PC-9 (cell line): ENCODE measurements at regions not wholly inside any gene's neighbourhood (a gene's known extent, or its start where the extent isn't known, plus 50 kb on each side); places are given as distances from the start of the nearest gene placed in this dataset.

Experiments used
- BruUV-seq: library from RNA; stranded (reverse); fragments of 400-500 nt; replicated peaks from 2 replicates; lab custom pipeline; 2021; lab: Mats Ljungman, UMichigan
- CTCF ChIA-PET: fragments of 300-600 bp; sonication (Branson Sonifier 250); formaldehyde crosslinking; loops from one replicate; lab custom pipeline; 2022; ENCODE audit warnings: antibody characterized with exemption; lab: Charles Lee
- POLR2A ChIA-PET: fragments of 300-600 bp; sonication (Branson Sonifier 250); formaldehyde crosslinking; loops from one replicate; lab custom pipeline; 2022; ENCODE audit warnings: antibody characterized with exemption; ENCODE audit not compliant: unreplicated experiment; lab: Charles Lee
- DNase-seq, 2 experiments: peaks; one replicate each; pipeline versions ENCODE4 v3.0.0 to v3.0.0-alpha.2; 2015 to 2022; ENCODE audit warnings: mixed read lengths in 1 of 2
- H2AFZ ChIP-seq: fragments of 200-600 bp; sonication (generic); 2 replicates; pipeline ENCODE4 v1.8.1; 2017; ENCODE audit warnings: antibody characterized with exemption
- H3F3A ChIP-seq: fragments of 200-600 bp; sonication (generic); 2 replicates; pipeline ENCODE4 v1.8.1; 2017; ENCODE audit warnings: antibody characterized with exemption, mild to moderate bottlenecking, low read depth; ENCODE audit not compliant: insufficient read depth
- H3K27ac ChIP-seq: fragments of 200-600 bp; sonication (generic); 2 replicates; pipeline ENCODE4 v1.6.1; 2016; ENCODE audit warnings: mixed run types
- H3K27me3 ChIP-seq: fragments of 200-600 bp; sonication (generic); 2 replicates; pipeline ENCODE4 v1.6.1; 2016; ENCODE audit warnings: low read depth, mixed run types; ENCODE audit not compliant: insufficient read depth
- H3K36me3 ChIP-seq: fragments of 200-600 bp; sonication (generic); 2 replicates; pipeline ENCODE4 v1.6.1; 2016; ENCODE audit warnings: low read depth, mixed run types
- H3K4me1 ChIP-seq: fragments of 200-600 bp; sonication (generic); replicated peaks from 2 replicates; pipeline ENCODE4 v1.6.1; 2016; ENCODE audit warnings: mixed run types; ENCODE audit not compliant: insufficient read depth
- H3K4me2 ChIP-seq: fragments of 200-600 bp; sonication (generic); 2 replicates; pipeline ENCODE4 v1.6.1; 2017; ENCODE audit warnings: mixed run types
- H3K4me3 ChIP-seq: fragments of 200-600 bp; sonication (generic); 2 replicates; pipeline ENCODE4 v1.6.1; 2016; ENCODE audit warnings: mixed run types
- H3K79me2 ChIP-seq: fragments of 200-600 bp; sonication (generic); 2 replicates; pipeline ENCODE4 v1.6.1; 2017; ENCODE audit warnings: low read depth, mixed run types
- H3K9me2 ChIP-seq: fragments of 200-600 bp; sonication (generic); 2 replicates; pipeline ENCODE4 v1.8.1; 2017; ENCODE audit warnings: mild to moderate bottlenecking; ENCODE audit not compliant: insufficient read depth
- H3K9me3 ChIP-seq: fragments of 200-600 bp; sonication (generic); 2 replicates; pipeline ENCODE4 v1.8.1; 2016; ENCODE audit warnings: low read depth; ENCODE audit not compliant: insufficient read depth
- H4K20me1 ChIP-seq: fragments of 200-600 bp; sonication (generic); 2 replicates; pipeline ENCODE4 v1.8.1; 2017; ENCODE audit not compliant: insufficient read depth
- CTCF ChIP-seq: fragments of 200-600 bp; sonication (generic); conservative IDR thresholded peaks from 2 replicates; pipeline ENCODE4 v1.6.1; 2017; ENCODE audit warnings: mixed run types, antibody characterized with exemption, mild to moderate bottlenecking, moderate library complexity
- EZH2 ChIP-seq: fragments of 200-600 bp; sonication (generic); IDR thresholded peaks from 2 replicates; pipeline ENCODE4 v1.8.0; 2017; ENCODE audit warnings: antibody characterized with exemption, low read depth
- intact Hi-C: fragments of 100-400 bp; cut with micrococcal nuclease; formaldehyde crosslinking; loops from one replicate; pipeline ENCODE4 v1.10.0; 2022; ENCODE audit not compliant: unreplicated experiment

GRCh38 chr5:174811438-174811837 lies 87.1 kb downstream of the MSX2 start:
- TF ChIP-seq EZH2 (no peak), CTCF (no peak)
- Histone ChIP-seq H3K9me2 (no peaks in the 10 kb centered on the region), H3K4me3 (no peak overlapping the region), H3F3A (no peaks in the 10 kb centered on the region), H3K27me3 (peaks cover 26% of the 10 kb centered on the region), H3K36me3 (no peaks in the 10 kb centered on the region), H3K27ac (no peak overlapping the region), H4K20me1 (no peaks in the 10 kb centered on the region), H2AFZ (no peak overlapping the region), H3K9me3 (no peaks in the 10 kb centered on the region), H3K4me2 (no peak overlapping the region), H3K4me1 (no peaks in the 10 kb centered on the region), H3K79me2 (no peaks in the 10 kb centered on the region)
- intact Hi-C loops: no loop called here
- ChIA-PET CTCF (no interaction called here), POLR2A (no interaction called here)
- DNase-seq: no peak
- BruUV-seq: no TSS peak

GRCh38 chr5:174810796-174811195 lies 86.4 kb downstream of the MSX2 start:
- Histone ChIP-seq H3K9me3 (no peaks in the 10 kb centered on the region), H3K4me1 (no peaks in the 10 kb centered on the region), H3K27ac (no peak overlapping the region), H3F3A (no peaks in the 10 kb centered on the region), H4K20me1 (no peaks in the 10 kb centered on the region), H3K9me2 (no peaks in the 10 kb centered on the region), H3K27me3 (peaks cover 26% of the 10 kb centered on the region), H3K36me3 (no peaks in the 10 kb centered on the region), H3K79me2 (no peaks in the 10 kb centered on the region), H2AFZ (no peak overlapping the region), H3K4me2 (no peak overlapping the region), H3K4me3 (no peak overlapping the region)
- TF ChIP-seq EZH2 (no peak), CTCF (no peak)
- ChIA-PET POLR2A (no interaction called here), CTCF (no interaction called here)
- DNase-seq: no peak
- no TSS peak for BruUV-seq
- intact Hi-C loops: no loop called here

GRCh38 chr5:174807471-174807870 lies 83.1 kb downstream of the MSX2 start:
- Histone ChIP-seq H3K79me2 (no peaks in the 10 kb centered on the region), H3K9me2 (no peaks in the 10 kb centered on the region), H3K4me3 (no peak overlapping the region), H3K4me1 (no peaks in the 10 kb centered on the region), H3K36me3 (no peaks in the 10 kb centered on the region), H3K27ac (no peak overlapping the region), H3F3A (no peaks in the 10 kb centered on the region), H3K9me3 (no peaks in the 10 kb centered on the region), H3K27me3 (peaks cover 27% of the 10 kb centered on the region), H4K20me1 (no peaks in the 10 kb centered on the region), H3K4me2 (no peak overlapping the region), H2AFZ (no peak overlapping the region)
- no peak for DNase-seq
- ChIA-PET POLR2A (no interaction called here), CTCF (no interaction called here)
- no TSS peak for BruUV-seq
- no peak for TF ChIP-seq EZH2
- TF ChIP-seq CTCF: no peak
- intact Hi-C loops: no loop called here
